ENCODE measurements at regions not wholly inside any gene's neighbourhood (a gene's known extent, or its start where the extent isn't known, plus 50 kb on each side); places are given as distances from the start of the nearest gene placed in this dataset.

DNA sequence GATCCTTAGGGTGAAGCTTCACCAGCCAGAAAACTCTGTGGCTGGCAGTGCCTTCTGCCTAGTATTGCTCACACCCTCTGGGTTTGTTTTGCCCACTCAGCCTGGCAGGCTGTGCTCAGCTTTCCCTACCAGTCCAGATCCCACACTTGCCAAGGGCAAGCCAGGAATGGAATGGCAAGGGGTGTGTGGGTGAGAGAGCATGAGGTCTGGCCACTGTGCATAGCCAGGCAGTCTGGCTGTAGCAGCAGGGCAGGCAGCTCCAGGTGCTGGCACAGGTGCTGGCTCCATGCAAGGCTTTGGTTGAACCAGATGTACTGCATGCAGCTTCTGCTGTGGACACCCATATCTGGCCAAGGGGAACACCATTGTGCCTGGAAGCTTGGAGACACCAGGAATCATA, 1720.3 kb downstream of the HACE1 start (continued):
- TF ChIP-seq, protein P1, sequence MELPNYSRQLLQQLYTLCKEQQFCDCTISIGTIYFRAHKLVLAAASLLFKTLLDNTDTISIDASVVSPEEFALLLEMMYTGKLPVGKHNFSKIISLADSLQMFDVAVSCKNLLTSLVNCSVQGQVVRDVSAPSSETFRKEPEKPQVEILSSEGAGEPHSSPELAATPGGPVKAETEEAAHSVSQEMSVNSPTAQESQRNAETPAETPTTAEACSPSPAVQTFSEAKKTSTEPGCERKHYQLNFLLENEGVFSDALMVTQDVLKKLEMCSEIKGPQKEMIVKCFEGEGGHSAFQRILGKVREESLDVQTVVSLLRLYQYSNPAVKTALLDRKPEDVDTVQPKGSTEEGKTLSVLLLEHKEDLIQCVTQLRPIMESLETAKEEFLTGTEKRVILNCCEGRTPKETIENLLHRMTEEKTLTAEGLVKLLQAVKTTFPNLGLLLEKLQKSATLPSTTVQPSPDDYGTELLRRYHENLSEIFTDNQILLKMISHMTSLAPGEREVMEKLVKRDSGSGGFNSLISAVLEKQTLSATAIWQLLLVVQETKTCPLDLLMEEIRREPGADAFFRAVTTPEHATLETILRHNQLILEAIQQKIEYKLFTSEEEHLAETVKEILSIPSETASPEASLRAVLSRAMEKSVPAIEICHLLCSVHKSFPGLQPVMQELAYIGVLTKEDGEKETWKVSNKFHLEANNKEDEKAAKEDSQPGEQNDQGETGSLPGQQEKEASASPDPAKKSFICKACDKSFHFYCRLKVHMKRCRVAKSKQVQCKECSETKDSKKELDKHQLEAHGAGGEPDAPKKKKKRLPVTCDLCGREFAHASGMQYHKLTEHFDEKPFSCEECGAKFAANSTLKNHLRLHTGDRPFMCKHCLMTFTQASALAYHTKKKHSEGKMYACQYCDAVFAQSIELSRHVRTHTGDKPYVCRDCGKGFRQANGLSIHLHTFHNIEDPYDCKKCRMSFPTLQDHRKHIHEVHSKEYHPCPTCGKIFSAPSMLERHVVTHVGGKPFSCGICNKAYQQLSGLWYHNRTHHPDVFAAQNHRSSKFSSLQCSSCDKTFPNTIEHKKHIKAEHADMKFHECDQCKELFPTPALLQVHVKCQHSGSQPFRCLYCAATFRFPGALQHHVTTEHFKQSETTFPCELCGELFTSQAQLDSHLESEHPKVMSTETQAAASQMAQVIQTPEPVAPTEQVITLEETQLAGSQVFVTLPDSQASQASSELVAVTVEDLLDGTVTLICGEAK (IDR thresholded peaks at IDR 0.05; ENCODE audit: borderline replicate concordance), result no peak
- TF ChIP-seq POLR2AphosphoS2 (IDR thresholded peaks at IDR 0.05; ENCODE audit: low read depth, low read length), result no peak
- TF ChIP-seq, protein P2, sequence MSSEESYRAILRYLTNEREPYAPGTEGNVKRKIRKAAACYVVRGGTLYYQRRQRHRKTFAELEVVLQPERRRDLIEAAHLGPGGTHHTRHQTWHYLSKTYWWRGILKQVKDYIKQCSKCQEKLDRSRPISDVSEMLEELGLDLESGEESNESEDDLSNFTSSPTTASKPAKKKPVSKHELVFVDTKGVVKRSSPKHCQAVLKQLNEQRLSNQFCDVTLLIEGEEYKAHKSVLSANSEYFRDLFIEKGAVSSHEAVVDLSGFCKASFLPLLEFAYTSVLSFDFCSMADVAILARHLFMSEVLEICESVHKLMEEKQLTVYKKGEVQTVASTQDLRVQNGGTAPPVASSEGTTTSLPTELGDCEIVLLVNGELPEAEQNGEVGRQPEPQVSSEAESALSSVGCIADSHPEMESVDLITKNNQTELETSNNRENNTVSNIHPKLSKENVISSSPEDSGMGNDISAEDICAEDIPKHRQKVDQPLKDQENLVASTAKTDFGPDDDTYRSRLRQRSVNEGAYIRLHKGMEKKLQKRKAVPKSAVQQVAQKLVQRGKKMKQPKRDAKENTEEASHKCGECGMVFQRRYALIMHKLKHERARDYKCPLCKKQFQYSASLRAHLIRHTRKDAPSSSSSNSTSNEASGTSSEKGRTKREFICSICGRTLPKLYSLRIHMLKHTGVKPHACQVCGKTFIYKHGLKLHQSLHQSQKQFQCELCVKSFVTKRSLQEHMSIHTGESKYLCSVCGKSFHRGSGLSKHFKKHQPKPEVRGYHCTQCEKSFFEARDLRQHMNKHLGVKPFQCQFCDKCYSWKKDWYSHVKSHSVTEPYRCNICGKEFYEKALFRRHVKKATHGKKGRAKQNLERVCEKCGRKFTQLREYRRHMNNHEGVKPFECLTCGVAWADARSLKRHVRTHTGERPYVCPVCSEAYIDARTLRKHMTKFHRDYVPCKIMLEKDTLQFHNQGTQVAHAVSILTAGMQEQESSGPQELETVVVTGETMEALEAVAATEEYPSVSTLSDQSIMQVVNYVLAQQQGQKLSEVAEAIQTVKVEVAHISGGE (CRISPR knock-in tag; IDR thresholded peaks at IDR 0.05), result no peak
- TF ChIP-seq SPI1 (IDR thresholded peaks at IDR 0.05; ENCODE audit: borderline replicate concordance, insufficient read depth, low read depth, low read length), result no peak
- TF ChIP-seq SMAD1 (IDR thresholded peaks at IDR 0.05; ENCODE audit: low read depth, partially characterized antibody), result no peak
- no peak for TF ChIP-seq ZNF24 (IDR thresholded peaks at IDR 0.05)
- TF ChIP-seq, protein P3, sequence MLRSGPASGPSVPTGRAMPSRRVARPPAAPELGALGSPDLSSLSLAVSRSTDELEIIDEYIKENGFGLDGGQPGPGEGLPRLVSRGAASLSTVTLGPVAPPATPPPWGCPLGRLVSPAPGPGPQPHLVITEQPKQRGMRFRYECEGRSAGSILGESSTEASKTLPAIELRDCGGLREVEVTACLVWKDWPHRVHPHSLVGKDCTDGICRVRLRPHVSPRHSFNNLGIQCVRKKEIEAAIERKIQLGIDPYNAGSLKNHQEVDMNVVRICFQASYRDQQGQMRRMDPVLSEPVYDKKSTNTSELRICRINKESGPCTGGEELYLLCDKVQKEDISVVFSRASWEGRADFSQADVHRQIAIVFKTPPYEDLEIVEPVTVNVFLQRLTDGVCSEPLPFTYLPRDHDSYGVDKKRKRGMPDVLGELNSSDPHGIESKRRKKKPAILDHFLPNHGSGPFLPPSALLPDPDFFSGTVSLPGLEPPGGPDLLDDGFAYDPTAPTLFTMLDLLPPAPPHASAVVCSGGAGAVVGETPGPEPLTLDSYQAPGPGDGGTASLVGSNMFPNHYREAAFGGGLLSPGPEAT (IDR thresholded peaks at IDR 0.05; ENCODE audit: low read depth), result no peak
- TF ChIP-seq BCL11A (IDR thresholded peaks at IDR 0.05; ENCODE audit: low read depth, low read length), result no peak
- no peak for TF ChIP-seq CBX5 (IDR thresholded peaks at IDR 0.05; ENCODE audit: low read depth)
